ENCODE measurements at regions not wholly inside any gene's neighbourhood (a gene's known extent, or its start where the extent isn't known, plus 50 kb on each side); places are given as distances from the start of the nearest gene placed in this dataset.

GRCh38 chr1:57474137-57474750 is 50.4 kb upstream of the DAB1 start:
- ATAC-seq (no peak), DNase-seq (no peak)
- TF ChIP-seq CTCF (conservative IDR thresholded peaks at IDR 0.05; ENCODE audit: low read depth, low read length) (no peak), EZH2 (IDR thresholded peaks at IDR 0.05; ENCODE audit: low read length, unreplicated experiment) (no peak), EZH2phosphoT487 (IDR thresholded peaks at IDR 0.05; ENCODE audit: borderline replicate concordance, low read length) (no peak)
- Histone ChIP-seq H4K20me1 (ENCODE audit: low read length) (no peaks in the 10 kb centered on the region), H2AFZ (ENCODE audit: low read length) (no peak overlapping the region), H3F3A (ENCODE audit: low read length, unreplicated experiment) (no peaks in the 10 kb centered on the region), H3K9me3 (ENCODE audit: low read length) (no peaks in the 10 kb centered on the region), H3K9ac (ENCODE audit: low read length) (no peak overlapping the region), H3K9me2 (replicated peaks; ENCODE audit: low read length) (no peaks in the 10 kb centered on the region), H3K79me2 (ENCODE audit: low read length) (no peaks in the 10 kb centered on the region), H3K27ac (ENCODE audit: low read length) (no peak overlapping the region), H3K4me1 (ENCODE audit: insufficient read depth, low read length) (no peaks in the 10 kb centered on the region), H3K36me3 (ENCODE audit: low read depth, low read length) (no peaks in the 10 kb centered on the region), H3K27me3 (ENCODE audit: low read length) (peaks cover 4% of the 10 kb centered on the region), H3K4me3 (ENCODE audit: low read length) (no peak overlapping the region), H3K4me2 (ENCODE audit: low read length) (no peak overlapping the region)
- POLR2A ChIA-PET (ENCODE audit: unreplicated experiment) = no interaction called here
- no TSS peak for BruUV-seq (replicated peaks)
- CTCF ChIA-PET = no interaction called here
- intact Hi-C loops (cut with micrococcal nuclease) = no loop called here

All from PC-3 (cell line).